OCI-LY1 (cell line): ENCODE measurements at regions not wholly inside any gene's neighbourhood (a gene's known extent, or its start where the extent isn't known, plus 50 kb on each side); places are given as distances from the start of the nearest gene placed in this dataset.

Source experiments
- H2AFZ ChIP-seq: fragments of 200-600 bp; sonication (generic), shearing (Covaris generic); 2 replicates; pipeline ENCODE4 v1.6.0; 2014; ENCODE audit warnings: antibody characterized with exemption, mild to moderate bottlenecking, low read length
- H3F3A ChIP-seq: fragments of 200-600 bp; sonication (generic), shearing (Covaris generic); 2 replicates; pipeline ENCODE4 v1.6.0; 2014; ENCODE audit warnings: mild to moderate bottlenecking, antibody characterized with exemption, low read length, moderate library complexity; ENCODE audit not compliant: insufficient read depth
- H3K27ac ChIP-seq: fragments of 200-600 bp; sonication (generic); 2 replicates; pipeline ENCODE4 v1.5.1; 2014; ENCODE audit warnings: low read length, mixed run types, mild to moderate bottlenecking, low read depth; ENCODE audit not compliant: poor library complexity, severe bottlenecking
- H3K27me3 ChIP-seq: fragments of 200-600 bp; sonication (generic); 2 replicates; pipeline ENCODE4 v1.6.0; 2014; ENCODE audit warnings: antibody characterized with exemption, mild to moderate bottlenecking, low read length, moderate library complexity; ENCODE audit not compliant: insufficient read depth
- H3K36me3 ChIP-seq: fragments of 200-600 bp; sonication (generic); 2 replicates; pipeline ENCODE4 v1.6.1; 2014; ENCODE audit warnings: mild to moderate bottlenecking, antibody characterized with exemption, low read length, moderate library complexity, mixed read lengths; ENCODE audit not compliant: insufficient read depth
- H3K4me1 ChIP-seq: fragments of 200-600 bp; sonication (generic); 2 replicates; pipeline ENCODE4 v1.5.1; 2014; ENCODE audit warnings: mild to moderate bottlenecking, low read length, moderate library complexity; ENCODE audit not compliant: insufficient read depth, severe bottlenecking
- H3K4me2 ChIP-seq: fragments of 200-600 bp; sonication (generic), shearing (Covaris generic); 2 replicates; pipeline ENCODE4 v1.6.1; 2014; ENCODE audit warnings: low read length
- H3K4me3 ChIP-seq: fragments of 200-600 bp; sonication (generic); 2 replicates; pipeline ENCODE4 v1.5.1; 2014; ENCODE audit warnings: low read length, low read depth, mild to moderate bottlenecking, mixed read lengths; ENCODE audit not compliant: poor library complexity, severe bottlenecking
- H3K79me2 ChIP-seq: fragments of 200-600 bp; shearing (Covaris generic); 2 replicates; pipeline ENCODE4 v1.6.1; 2016; ENCODE audit warnings: mixed run types, low read length, mixed read lengths; ENCODE audit not compliant: insufficient read depth
- H3K9ac ChIP-seq: fragments of 200-600 bp; sonication (generic), shearing (Covaris generic); 2 replicates; pipeline ENCODE4 v1.6.1; 2014; ENCODE audit warnings: mild to moderate bottlenecking, low read length, mixed read lengths
- H3K9me2 ChIP-seq: fragments of 200-600 bp; sonication (generic), shearing (Covaris generic); 2 replicates; pipeline ENCODE4 v1.6.1; 2014; ENCODE audit warnings: low read depth, mild to moderate bottlenecking, low read length, mixed read lengths
- H3K9me3 ChIP-seq: fragments of 200-600 bp; shearing (Covaris generic); 2 replicates; pipeline ENCODE4 v1.6.1; 2014; ENCODE audit warnings: low read length, mixed read lengths
- H4K20me1 ChIP-seq: fragments of 200-600 bp; sonication (generic), shearing (Covaris generic); 2 replicates; pipeline ENCODE4 v1.6.0; 2016; ENCODE audit warnings: mild to moderate bottlenecking, low read length; ENCODE audit not compliant: insufficient read depth
- CTCF ChIP-seq: fragments of 200-600 bp; sonication (generic), shearing (Covaris generic); IDR thresholded peaks from 2 replicates; pipeline ENCODE4 v1.5.1; 2017; ENCODE audit warnings: mild to moderate bottlenecking, antibody characterized with exemption, low read length, moderate library complexity, mixed read lengths
- EZH2 ChIP-seq: fragments of 200-600 bp; sonication (generic), shearing (Covaris generic); IDR thresholded peaks from 2 replicates; pipeline ENCODE4 v1.8.0; 2017; ENCODE audit warnings: borderline replicate concordance, mixed run types, mild to moderate bottlenecking, antibody characterized with exemption, low read length, moderate library complexity, mixed read lengths

- no peaks in the 10 kb centered on the region for H3K4me1 ChIP-seq
- H3K27me3 ChIP-seq: no peaks in the 10 kb centered on the region
- no peaks in the 10 kb centered on the region for H3F3A ChIP-seq
- TF ChIP-seq EZH2 (no peak), CTCF (no peak)
- H2AFZ ChIP-seq: no peak overlapping the region
- no peak overlapping the region for H3K27ac ChIP-seq
- no peak overlapping the region for H3K4me2 ChIP-seq
- no peaks in the 10 kb centered on the region for H3K36me3 ChIP-seq
- no peak overlapping the region for H3K4me3 ChIP-seq
- H3K9me2 ChIP-seq: no peaks in the 10 kb centered on the region
- no peaks in the 10 kb centered on the region for H3K79me2 ChIP-seq
- H3K9me3 ChIP-seq: no peaks in the 10 kb centered on the region
- no peaks in the 10 kb centered on the region for H4K20me1 ChIP-seq
- H3K9ac ChIP-seq: no peak overlapping the region
Measured at GRCh38 chr10:61068471-61068870, 124.5 kb upstream of the RHOBTB1 start.

DNA sequence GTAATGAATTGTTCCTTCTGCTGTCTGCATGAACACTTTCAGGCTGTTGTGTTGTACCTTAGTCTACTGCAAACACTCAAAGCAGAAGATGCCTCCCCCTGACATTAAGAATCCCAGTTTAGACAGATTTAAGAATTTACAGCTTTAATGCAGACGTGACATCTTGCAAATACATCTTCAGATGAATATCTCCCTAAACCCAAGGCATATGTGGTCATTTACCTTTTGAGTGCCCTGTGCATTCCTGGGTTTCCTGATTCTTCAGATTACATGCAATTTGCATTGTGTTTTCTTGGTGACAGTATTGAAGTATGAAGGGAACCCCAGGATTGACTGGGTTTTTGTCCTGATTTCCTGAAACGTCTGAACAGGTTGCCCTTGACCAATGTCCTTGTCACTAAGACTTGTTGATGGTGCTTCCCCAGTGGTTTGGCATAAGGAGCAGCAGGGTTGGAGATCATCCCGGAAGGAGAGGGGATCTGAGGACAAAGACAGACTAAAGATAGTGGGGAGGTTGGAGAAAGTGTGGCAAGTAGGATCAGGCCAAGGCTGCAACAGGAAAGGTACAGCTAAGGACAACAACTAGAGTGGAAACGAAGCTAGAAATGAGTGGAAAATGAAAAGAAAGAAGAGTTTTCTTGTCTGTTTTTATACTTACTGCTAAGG is 123.8 kb upstream of the RHOBTB1 start:
- Histone ChIP-seq H3K9ac (no peak overlapping the region), H3K9me2 (no peaks in the 10 kb centered on the region), H3K4me2 (no peak overlapping the region), H3K79me2 (no peaks in the 10 kb centered on the region), H3K4me1 (no peaks in the 10 kb centered on the region), H3K9me3 (no peaks in the 10 kb centered on the region), H3K4me3 (no peak overlapping the region), H3F3A (no peaks in the 10 kb centered on the region), H2AFZ (no peak overlapping the region), H3K27me3 (no peaks in the 10 kb centered on the region), H3K27ac (no peak overlapping the region), H3K36me3 (no peaks in the 10 kb centered on the region), H4K20me1 (no peaks in the 10 kb centered on the region)
- TF ChIP-seq EZH2 (no peak), CTCF (no peak)

DNA sequence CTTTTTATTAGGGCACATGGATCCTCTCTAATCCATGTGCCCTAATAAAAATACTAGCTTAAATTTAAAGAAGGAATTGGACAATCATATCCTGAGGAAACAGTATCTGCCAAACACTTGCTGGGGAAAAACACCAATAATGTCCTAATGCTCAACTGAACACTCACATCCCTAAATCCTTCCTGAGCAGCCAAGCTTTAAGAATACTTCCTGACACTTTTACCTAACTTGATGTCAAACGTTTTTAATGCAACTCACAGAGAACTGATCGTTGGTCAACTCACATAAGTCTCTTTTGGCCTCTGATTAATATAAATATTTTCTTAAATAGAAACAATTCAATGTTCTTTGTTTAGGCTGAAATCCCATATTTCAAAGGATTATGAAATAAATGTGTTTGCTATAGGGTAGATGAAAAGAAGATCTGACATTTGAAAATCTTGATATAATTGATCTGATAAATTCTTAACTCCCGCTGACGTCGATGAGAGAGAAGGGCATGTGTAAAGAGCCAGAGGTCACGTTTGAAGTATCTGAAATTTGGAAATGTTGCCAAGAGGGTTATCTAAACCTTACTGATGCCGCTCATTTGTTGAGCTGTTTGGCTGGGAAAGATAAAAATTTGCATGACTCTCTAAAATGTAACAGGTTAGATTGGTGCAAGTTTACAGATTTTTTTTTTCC is 122.8 kb upstream of the RHOBTB1 start:
- no peaks in the 10 kb centered on the region for H4K20me1 ChIP-seq
- no peaks in the 10 kb centered on the region for H3F3A ChIP-seq
- H3K27me3 ChIP-seq: no peaks in the 10 kb centered on the region
- H3K4me2 ChIP-seq: no peak overlapping the region
- H3K27ac ChIP-seq: no peak overlapping the region
- no peak overlapping the region for H3K9ac ChIP-seq
- no peaks in the 10 kb centered on the region for H3K9me2 ChIP-seq
- no peaks in the 10 kb centered on the region for H3K9me3 ChIP-seq
- H2AFZ ChIP-seq: no peak overlapping the region
- no peaks in the 10 kb centered on the region for H3K4me1 ChIP-seq
- H3K36me3 ChIP-seq: no peaks in the 10 kb centered on the region
- no peaks in the 10 kb centered on the region for H3K79me2 ChIP-seq
- H3K4me3 ChIP-seq: no peak overlapping the region
- TF ChIP-seq EZH2 (no peak), CTCF (no peak)
